ENCODE measurements at regions not wholly inside any gene's neighbourhood (a gene's known extent, or its start where the extent isn't known, plus 50 kb on each side); places are given as distances from the start of the nearest gene placed in this dataset.

GRCh38 chr3:82054849-82055248, 293.4 kb upstream of the GBE1 start:
- no peaks in the 10 kb centered on the region for H3K9me3 ChIP-seq (ENCODE audit: insufficient read depth, low read depth, low read length)
- WGBS (ENCODE audit: extremely low coverage, insufficient coverage, insufficient read length) = no CpG with 5 or more reads among the region's 1 CpG
- H3K36me3 ChIP-seq (ENCODE audit: control insufficient read depth in 1 of 2, insufficient read depth in 2 of 2, low read length in 2 of 2) = no peaks in the 10 kb centered on the region
- H3K14ac ChIP-seq (ENCODE audit: low read length) = no peak overlapping the region
- no peak overlapping the region for H4K8ac ChIP-seq (ENCODE audit: low read depth, low read length)
- H3K79me1 ChIP-seq (ENCODE audit: low read length) = no peaks in the 10 kb centered on the region
- no peak overlapping the region for H2AFZ ChIP-seq (ENCODE audit: insufficient read depth, low read length, poor library complexity)
- H2BK5ac ChIP-seq (ENCODE audit: low read depth, low read length, poor library complexity) = no peak overlapping the region
- H3K27ac ChIP-seq (ENCODE audit: low read depth, low read length) = no peak overlapping the region
- no peak overlapping the region for H3K9ac ChIP-seq (ENCODE audit: low read length)
- no peak overlapping the region for H3K4ac ChIP-seq (ENCODE audit: low read depth, low read length)
- no peak overlapping the region for H2BK120ac ChIP-seq (ENCODE audit: insufficient read depth, low read length, poor library complexity)
- no peak overlapping the region for H4K91ac ChIP-seq (ENCODE audit: low read depth, low read length)
- H4K12ac ChIP-seq (ENCODE audit: low read depth, low read length) = no peak overlapping the region
- H3K18ac ChIP-seq (ENCODE audit: low read length) = no peak overlapping the region
- H3K4me1 ChIP-seq (ENCODE audit: control insufficient read depth in 1 of 2, insufficient read depth in 2 of 2, low read length in 2 of 2) = no peaks in the 10 kb centered on the region
- H3K23ac ChIP-seq (ENCODE audit: low read length) = no peak overlapping the region
- no peak overlapping the region for H2BK12ac ChIP-seq (ENCODE audit: low read length)
- DNase-seq = no peak
- no peaks in the 10 kb centered on the region for H3K79me2 ChIP-seq (ENCODE audit: control insufficient read depth, insufficient read depth, low read length, poor library complexity)
- H3K27me3 ChIP-seq (ENCODE audit: insufficient read depth, low read length) = no peaks in the 10 kb centered on the region
- no peak overlapping the region for H3K4me2 ChIP-seq (ENCODE audit: low read length)
- H2AK5ac ChIP-seq (ENCODE audit: low read length) = no peak overlapping the region
- no peak overlapping the region for H3K4me3 ChIP-seq (ENCODE audit: low read depth, low read length)

DNA sequence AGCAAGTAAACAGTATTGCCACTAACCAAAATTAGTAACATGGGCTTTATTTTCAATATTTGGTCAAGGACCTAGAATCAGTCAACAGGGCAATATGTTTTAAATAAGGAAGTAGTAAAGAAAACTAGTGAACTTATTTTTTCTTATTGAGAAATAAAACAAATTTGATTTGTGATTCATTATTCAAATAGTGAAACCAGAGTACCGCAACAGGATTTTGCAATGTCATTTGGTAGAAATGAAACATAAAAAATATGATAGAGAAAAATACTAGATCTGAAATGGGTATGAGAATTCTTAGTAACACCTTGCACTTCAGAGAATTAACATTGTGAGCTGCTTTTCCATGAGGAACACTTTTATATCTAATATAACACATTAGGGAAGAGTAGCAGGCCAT, 291.8 kb upstream of the GBE1 start:
- no peak overlapping the region for H2BK12ac ChIP-seq (ENCODE audit: low read length)
- no peak overlapping the region for H3K18ac ChIP-seq (ENCODE audit: low read length)
- no peaks in the 10 kb centered on the region for H3K4me1 ChIP-seq (ENCODE audit: control insufficient read depth in 1 of 2, insufficient read depth in 2 of 2, low read length in 2 of 2)
- no peak overlapping the region for H3K4me3 ChIP-seq (ENCODE audit: low read depth, low read length)
- no peaks in the 10 kb centered on the region for H3K27me3 ChIP-seq (ENCODE audit: insufficient read depth, low read length)
- no peaks in the 10 kb centered on the region for H3K9me3 ChIP-seq (ENCODE audit: insufficient read depth, low read depth, low read length)
- H3K36me3 ChIP-seq (ENCODE audit: control insufficient read depth in 1 of 2, insufficient read depth in 2 of 2, low read length in 2 of 2) = no peaks in the 10 kb centered on the region
- WGBS (ENCODE audit: extremely low coverage, insufficient coverage, insufficient read length) = no CpG with 5 or more reads among the region's 1 CpG
- H2AK5ac ChIP-seq (ENCODE audit: low read length) = no peak overlapping the region
- H3K79me1 ChIP-seq (ENCODE audit: low read length) = no peaks in the 10 kb centered on the region
- no peak overlapping the region for H3K14ac ChIP-seq (ENCODE audit: low read length)
- no peaks in the 10 kb centered on the region for H3K79me2 ChIP-seq (ENCODE audit: control insufficient read depth, insufficient read depth, low read length, poor library complexity)
- H2AFZ ChIP-seq (ENCODE audit: insufficient read depth, low read length, poor library complexity) = no peak overlapping the region
- no peak overlapping the region for H2BK5ac ChIP-seq (ENCODE audit: low read depth, low read length, poor library complexity)
- H3K4ac ChIP-seq (ENCODE audit: low read depth, low read length) = no peak overlapping the region
- DNase-seq = no peak
- H4K12ac ChIP-seq (ENCODE audit: low read depth, low read length) = no peak overlapping the region
- no peak overlapping the region for H3K27ac ChIP-seq (ENCODE audit: low read depth, low read length)
- H4K8ac ChIP-seq (ENCODE audit: low read depth, low read length) = no peak overlapping the region
- no peak overlapping the region for H4K91ac ChIP-seq (ENCODE audit: low read depth, low read length)
- no peak overlapping the region for H3K9ac ChIP-seq (ENCODE audit: low read length)
- no peak overlapping the region for H2BK120ac ChIP-seq (ENCODE audit: insufficient read depth, low read length, poor library complexity)
- no peak overlapping the region for H3K23ac ChIP-seq (ENCODE audit: low read length)
- H3K4me2 ChIP-seq (ENCODE audit: low read length) = no peak overlapping the region

- Histone ChIP-seq H3K4me3 (ENCODE audit: low read depth, low read length) (no peak overlapping the region), H2BK12ac (ENCODE audit: low read length) (no peak overlapping the region)
- no CpG with 5 or more reads among the region's 1 CpG for WGBS (ENCODE audit: extremely low coverage, insufficient coverage, insufficient read length)
Measured at GRCh38 chr3:82050382-82050781, 288.9 kb upstream of the GBE1 start.

GRCh38 chr3:82048711-82049110, 287.3 kb upstream of the GBE1 start:
- no peaks in the 10 kb centered on the region for H3K9me3 ChIP-seq (ENCODE audit: insufficient read depth, low read depth, low read length)
- no CpG with 5 or more reads among the region's 3 CpGs for WGBS (ENCODE audit: extremely low coverage, insufficient coverage, insufficient read length)

More at GRCh38 chr3:82050382-82050781, 288.9 kb upstream of the GBE1 start:
- Histone ChIP-seq H2AK5ac (ENCODE audit: low read length) (no peak overlapping the region), H3K79me1 (ENCODE audit: low read length) (no peaks in the 10 kb centered on the region), H3K4me2 (ENCODE audit: low read length) (no peak overlapping the region), H3K18ac (ENCODE audit: low read length) (no peak overlapping the region), H4K8ac (ENCODE audit: low read depth, low read length) (no peak overlapping the region), H2BK5ac (ENCODE audit: low read depth, low read length, poor library complexity) (no peak overlapping the region), H3K27ac (ENCODE audit: low read depth, low read length) (no peak overlapping the region), H3K9me3 (ENCODE audit: insufficient read depth, low read depth, low read length) (no peaks in the 10 kb centered on the region), H3K79me2 (ENCODE audit: control insufficient read depth, insufficient read depth, low read length, poor library complexity) (no peaks in the 10 kb centered on the region), H3K27me3 (ENCODE audit: insufficient read depth, low read length) (no peaks in the 10 kb centered on the region), H3K36me3 (ENCODE audit: control insufficient read depth in 1 of 2, insufficient read depth in 2 of 2, low read length in 2 of 2) (no peaks in the 10 kb centered on the region), H3K4ac (ENCODE audit: low read depth, low read length) (no peak overlapping the region), H2BK120ac (ENCODE audit: insufficient read depth, low read length, poor library complexity) (no peak overlapping the region), H2AFZ (ENCODE audit: insufficient read depth, low read length, poor library complexity) (no peak overlapping the region), H3K14ac (ENCODE audit: low read length) (no peak overlapping the region), H3K9ac (ENCODE audit: low read length) (no peak overlapping the region), H4K91ac (ENCODE audit: low read depth, low read length) (no peak overlapping the region), H3K23ac (ENCODE audit: low read length) (no peak overlapping the region), H4K12ac (ENCODE audit: low read depth, low read length) (no peak overlapping the region), H3K4me1 (ENCODE audit: control insufficient read depth in 1 of 2, insufficient read depth in 2 of 2, low read length in 2 of 2) (no peaks in the 10 kb centered on the region)
- no peak for DNase-seq

More at GRCh38 chr3:82048711-82049110, 287.3 kb upstream of the GBE1 start:
- Histone ChIP-seq H2BK5ac (ENCODE audit: low read depth, low read length, poor library complexity) (no peak overlapping the region), H4K12ac (ENCODE audit: low read depth, low read length) (no peak overlapping the region), H3K18ac (ENCODE audit: low read length) (no peak overlapping the region), H2AK5ac (ENCODE audit: low read length) (no peak overlapping the region), H3K14ac (ENCODE audit: low read length) (no peak overlapping the region), H4K91ac (ENCODE audit: low read depth, low read length) (no peak overlapping the region), H3K79me2 (ENCODE audit: control insufficient read depth, insufficient read depth, low read length, poor library complexity) (no peaks in the 10 kb centered on the region), H4K8ac (ENCODE audit: low read depth, low read length) (no peak overlapping the region), H3K27ac (ENCODE audit: low read depth, low read length) (no peak overlapping the region), H3K4ac (ENCODE audit: low read depth, low read length) (no peak overlapping the region), H2AFZ (ENCODE audit: insufficient read depth, low read length, poor library complexity) (no peak overlapping the region), H3K4me3 (ENCODE audit: low read depth, low read length) (no peak overlapping the region), H2BK12ac (ENCODE audit: low read length) (no peak overlapping the region), H2BK120ac (ENCODE audit: insufficient read depth, low read length, poor library complexity) (no peak overlapping the region), H3K23ac (ENCODE audit: low read length) (no peak overlapping the region), H3K4me2 (ENCODE audit: low read length) (no peak overlapping the region), H3K9ac (ENCODE audit: low read length) (no peak overlapping the region), H3K36me3 (ENCODE audit: control insufficient read depth in 1 of 2, insufficient read depth in 2 of 2, low read length in 2 of 2) (no peaks in the 10 kb centered on the region), H3K4me1 (ENCODE audit: control insufficient read depth in 1 of 2, insufficient read depth in 2 of 2, low read length in 2 of 2) (no peaks in the 10 kb centered on the region), H3K79me1 (ENCODE audit: low read length) (no peaks in the 10 kb centered on the region), H3K27me3 (ENCODE audit: insufficient read depth, low read length) (no peaks in the 10 kb centered on the region)
- no peak for DNase-seq

Measured in trophoblast cell (in vitro differentiated cells and primary cell).